VCaP (cell line): ENCODE measurements at regions not wholly inside any gene's neighbourhood (a gene's known extent, or its start where the extent isn't known, plus 50 kb on each side); places are given as distances from the start of the nearest gene placed in this dataset.

Experiments used
- H3K27ac ChIP-seq: fragments of 450-650 bp; 2 replicates; pipeline ENCODE4 v1.5.1; 2017
- CTCF ChIP-seq: fragments of 450-650 bp; conservative IDR thresholded peaks from 2 replicates; pipeline ENCODE4 v1.5.1; 2017; ENCODE audit warnings: mild to moderate bottlenecking, moderate library complexity

DNA sequence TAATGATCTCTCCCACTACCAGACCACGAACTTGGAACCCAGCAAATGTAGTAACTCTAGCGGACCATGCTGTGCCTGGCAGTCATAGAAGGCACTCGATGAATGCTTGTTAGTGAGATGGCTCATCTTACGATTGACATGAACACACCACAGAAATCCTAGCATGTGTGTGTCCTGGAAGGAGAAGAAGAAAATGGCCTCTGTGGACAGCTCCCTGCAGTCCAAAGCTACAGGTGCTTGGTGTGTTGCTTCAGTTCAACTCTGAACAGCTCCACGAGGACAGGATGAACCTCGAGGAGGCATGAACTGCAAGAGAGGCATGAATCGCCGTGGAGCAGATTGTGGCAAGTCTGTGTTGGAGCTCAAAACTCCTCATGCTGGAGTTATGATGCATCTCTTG is 93.5 kb downstream of the KLF6 start:
- no peak overlapping the region for H3K27ac ChIP-seq
- TF ChIP-seq CTCF = no peak

- no peak for TF ChIP-seq CTCF
- H3K27ac ChIP-seq = no peak overlapping the region
These were observed 95.0 kb downstream of the KLF6 start for GRCh38 chr10:3689871-3690510.

- H3K27ac ChIP-seq = no peak overlapping the region
- TF ChIP-seq CTCF = no peak
These were observed 97.4 kb downstream of the KLF6 start for GRCh38 chr10:3687510-3688081.

GRCh38 chr10:3685384-3685783 is 99.6 kb downstream of the KLF6 start:
- TF ChIP-seq CTCF = no peak
- H3K27ac ChIP-seq = no peak overlapping the region

DNA sequence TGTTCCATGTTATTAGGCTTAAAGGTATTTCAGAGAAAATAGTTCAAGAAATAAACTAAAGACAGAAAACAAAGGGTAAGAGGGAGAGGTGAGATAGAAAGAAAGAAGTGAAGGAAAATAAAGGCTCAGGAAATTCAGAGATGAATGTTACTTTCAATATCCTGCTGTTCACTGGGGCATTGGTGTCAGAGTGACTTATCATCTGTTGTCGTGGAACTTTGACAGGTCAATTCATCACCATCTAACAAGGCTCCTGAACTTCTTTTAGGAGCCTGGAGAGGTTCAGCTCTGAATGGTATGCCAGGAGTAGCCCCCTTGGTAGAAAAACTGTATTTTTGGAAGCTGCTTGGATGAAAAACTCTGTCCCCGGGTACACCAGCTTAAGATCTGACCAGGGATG is 100.1 kb downstream of the KLF6 start:
- no peak for TF ChIP-seq CTCF
- H3K27ac ChIP-seq = no peak overlapping the region

DNA sequence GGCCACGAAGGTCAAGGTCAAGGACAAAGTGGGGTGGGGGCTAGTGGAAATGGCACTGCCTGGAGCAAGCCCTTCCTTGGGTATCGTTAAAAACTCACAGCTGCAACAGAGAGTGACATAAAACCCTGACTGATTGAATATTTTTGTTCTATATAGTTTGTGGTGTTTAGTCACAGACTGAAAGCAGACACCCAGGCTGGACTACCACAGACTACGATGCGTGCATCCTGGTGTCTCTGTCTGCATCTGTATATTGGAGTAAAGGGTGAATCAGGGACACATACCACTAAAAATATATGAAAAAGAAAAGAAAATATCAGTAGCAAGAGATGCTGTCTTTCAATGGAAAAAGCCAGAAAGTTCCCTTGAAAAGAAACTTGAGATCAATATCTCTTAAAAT is 101.4 kb downstream of the KLF6 start:
- no peak for TF ChIP-seq CTCF
- no peak overlapping the region for H3K27ac ChIP-seq

- no peak for TF ChIP-seq CTCF
- H3K27ac ChIP-seq = no peak overlapping the region
These were observed 102.3 kb downstream of the KLF6 start for GRCh38 chr10:3682745-3683144.
